ENCODE measurements at regions not wholly inside any gene's neighbourhood (a gene's known extent, or its start where the extent isn't known, plus 50 kb on each side); places are given as distances from the start of the nearest gene placed in this dataset.
"Not testable (repeated sequence)": the region's sequence is repeated elsewhere in the genome, so short reads cannot be mapped to it uniquely, and the experiment has no call there.

DNA sequence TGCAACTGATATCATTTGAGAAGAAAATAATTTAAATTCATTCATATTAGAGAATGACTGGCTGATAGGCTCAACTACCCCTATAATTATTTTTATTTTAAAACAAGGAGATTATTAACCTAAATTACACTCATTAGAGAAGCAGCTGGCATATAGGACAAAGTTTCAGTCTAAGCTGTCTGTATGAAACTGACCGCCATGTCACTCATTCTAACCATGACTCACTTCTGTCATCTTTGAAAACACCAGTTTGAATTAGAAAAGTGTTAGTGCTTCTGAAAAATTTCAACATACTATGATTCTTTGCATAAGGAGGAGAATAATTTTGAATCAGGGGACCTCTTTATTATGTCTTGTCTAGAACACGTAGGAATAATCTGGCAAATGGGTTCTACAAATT is 1058.5 kb downstream of the ROBO2 start:
- no peak for DNase-seq (ENCODE audit: low read depth)
- no peak overlapping the region for H3K4me3 ChIP-seq (ENCODE audit: low read depth, low read length)
- TF ChIP-seq, protein P1, sequence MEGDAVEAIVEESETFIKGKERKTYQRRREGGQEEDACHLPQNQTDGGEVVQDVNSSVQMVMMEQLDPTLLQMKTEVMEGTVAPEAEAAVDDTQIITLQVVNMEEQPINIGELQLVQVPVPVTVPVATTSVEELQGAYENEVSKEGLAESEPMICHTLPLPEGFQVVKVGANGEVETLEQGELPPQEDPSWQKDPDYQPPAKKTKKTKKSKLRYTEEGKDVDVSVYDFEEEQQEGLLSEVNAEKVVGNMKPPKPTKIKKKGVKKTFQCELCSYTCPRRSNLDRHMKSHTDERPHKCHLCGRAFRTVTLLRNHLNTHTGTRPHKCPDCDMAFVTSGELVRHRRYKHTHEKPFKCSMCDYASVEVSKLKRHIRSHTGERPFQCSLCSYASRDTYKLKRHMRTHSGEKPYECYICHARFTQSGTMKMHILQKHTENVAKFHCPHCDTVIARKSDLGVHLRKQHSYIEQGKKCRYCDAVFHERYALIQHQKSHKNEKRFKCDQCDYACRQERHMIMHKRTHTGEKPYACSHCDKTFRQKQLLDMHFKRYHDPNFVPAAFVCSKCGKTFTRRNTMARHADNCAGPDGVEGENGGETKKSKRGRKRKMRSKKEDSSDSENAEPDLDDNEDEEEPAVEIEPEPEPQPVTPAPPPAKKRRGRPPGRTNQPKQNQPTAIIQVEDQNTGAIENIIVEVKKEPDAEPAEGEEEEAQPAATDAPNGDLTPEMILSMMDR (IDR thresholded peaks at IDR 0.05; ENCODE audit: low read depth, low read length, missing control alignments): no peak

DNA sequence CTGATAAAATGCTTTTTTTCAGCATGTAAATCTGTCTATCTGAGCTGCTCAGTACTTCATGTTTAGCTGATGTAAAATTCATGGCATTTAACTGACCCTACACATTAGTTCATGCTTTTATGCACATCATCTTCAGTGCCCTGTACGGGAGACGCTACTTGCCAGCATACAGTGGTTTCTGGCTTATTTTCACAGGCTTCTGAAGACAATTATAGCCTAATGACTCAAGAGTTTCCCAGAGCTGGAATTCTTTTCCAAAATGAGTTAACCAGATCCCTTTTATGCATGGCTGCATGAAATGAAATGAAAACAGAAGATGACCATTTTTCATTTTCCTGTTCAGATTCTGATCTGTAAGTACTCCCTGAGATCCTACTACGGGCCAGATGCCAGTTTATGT is 1061.5 kb downstream of the ROBO2 start:
- H3K4me3 ChIP-seq (ENCODE audit: low read depth, low read length): no peak overlapping the region
- TF ChIP-seq, protein P1 (IDR thresholded peaks at IDR 0.05; ENCODE audit: low read depth, low read length, missing control alignments): no peak
- DNase-seq (ENCODE audit: low read depth): no peak

DNA sequence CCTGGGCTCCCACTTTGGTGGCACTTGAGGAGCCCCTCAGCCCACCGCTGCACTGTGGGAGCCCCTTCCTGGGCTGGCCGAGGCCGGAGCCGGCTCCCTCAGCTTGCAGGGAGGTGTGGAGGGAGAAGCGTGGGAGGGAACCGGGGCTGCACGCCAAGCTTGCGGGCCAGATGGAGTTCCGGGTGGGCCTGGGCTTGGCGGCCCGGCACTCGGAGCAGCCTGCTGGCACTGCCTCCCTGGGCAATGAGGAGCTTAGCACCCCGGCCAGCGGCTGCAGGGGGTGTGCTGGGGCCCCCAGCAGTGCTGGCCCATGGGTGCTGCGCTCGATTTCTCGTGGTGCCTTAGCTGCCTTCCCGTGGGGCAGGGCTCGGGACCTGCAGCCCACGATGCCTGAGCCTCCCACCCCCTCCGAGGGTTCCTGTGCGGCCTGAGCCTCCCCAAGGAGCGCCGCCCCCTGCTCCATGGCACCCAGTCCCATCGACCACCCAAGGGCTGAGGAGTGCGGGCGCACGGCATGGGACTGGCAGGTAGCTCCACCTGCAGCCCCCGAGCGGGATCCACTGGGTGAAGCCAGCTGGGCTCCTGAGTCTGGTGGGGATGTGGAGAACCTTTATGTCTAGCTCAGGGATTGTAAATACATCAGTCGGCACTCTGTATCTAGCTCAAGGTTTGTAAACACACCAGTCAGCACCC is 1068.5 kb downstream of the ROBO2 start:
- H3K4me3 ChIP-seq (ENCODE audit: low read depth, low read length): not testable (repeated sequence)

DNA sequence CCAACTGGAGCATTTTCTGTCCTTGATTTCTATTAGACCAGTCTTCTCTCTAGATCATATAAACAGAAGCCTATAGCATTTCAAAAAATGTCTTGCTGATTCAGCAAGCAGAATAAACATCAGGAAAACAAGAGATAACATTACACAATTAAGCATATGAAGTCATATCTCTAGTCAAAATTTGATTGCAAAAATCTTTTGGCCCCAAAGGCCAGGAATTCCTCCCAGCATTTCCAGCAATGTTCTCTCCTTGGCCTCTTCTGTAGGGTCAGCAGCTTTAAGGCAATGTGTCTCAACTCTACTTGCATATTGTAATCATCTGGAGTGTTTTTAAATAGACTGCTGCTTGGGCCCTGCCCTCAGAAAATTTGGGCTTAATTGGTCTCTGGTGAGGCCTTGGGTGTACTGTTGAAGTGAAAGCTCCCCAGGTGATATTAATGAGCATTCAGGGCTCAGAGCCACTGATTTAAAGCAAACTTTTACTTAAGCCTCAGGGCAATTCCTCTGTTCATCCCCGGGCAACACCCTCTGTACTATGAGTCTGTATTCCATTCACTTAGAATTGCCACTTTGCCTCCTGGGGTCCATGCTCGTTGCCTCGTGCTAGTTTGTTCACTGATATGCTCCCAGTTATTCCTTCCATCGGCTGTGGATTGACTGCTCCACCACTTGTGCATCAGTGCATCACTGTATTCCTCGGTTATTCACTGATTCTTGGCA is 1072.6 kb downstream of the ROBO2 start:
- DNase-seq (ENCODE audit: low read depth): no peak
- H3K4me3 ChIP-seq (ENCODE audit: low read depth, low read length): no peak overlapping the region
- TF ChIP-seq, protein P1 (IDR thresholded peaks at IDR 0.05; ENCODE audit: low read depth, low read length, missing control alignments): no peak

More for the DNA sequence above, 1068.5 kb downstream of the ROBO2 start:
- not testable (repeated sequence) for DNase-seq (ENCODE audit: low read depth)

DNA sequence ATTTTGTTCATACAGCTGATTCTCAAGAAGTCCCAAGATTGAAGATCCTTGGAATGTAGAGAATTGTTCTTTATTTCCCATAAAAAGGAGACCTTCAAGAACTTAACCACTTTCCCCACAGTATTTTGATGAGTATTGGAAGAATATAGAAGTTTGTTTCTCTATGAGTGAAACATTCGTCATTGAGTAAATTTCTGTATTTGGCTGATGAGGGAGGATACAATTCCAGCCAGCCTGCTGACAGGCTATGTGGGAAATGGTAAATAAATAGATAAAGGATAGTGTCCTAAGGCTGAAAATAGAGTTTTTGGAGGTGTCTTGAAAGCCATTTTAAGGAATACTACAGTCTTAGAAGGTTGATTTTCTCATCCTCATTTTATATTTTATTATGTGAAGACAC is 1076.1 kb downstream of the ROBO2 start:
- no peak for DNase-seq (ENCODE audit: low read depth)
- TF ChIP-seq, protein P1 (IDR thresholded peaks at IDR 0.05; ENCODE audit: low read depth, low read length, missing control alignments): no peak
- H3K4me3 ChIP-seq (ENCODE audit: low read depth, low read length): no peak overlapping the region

DNA sequence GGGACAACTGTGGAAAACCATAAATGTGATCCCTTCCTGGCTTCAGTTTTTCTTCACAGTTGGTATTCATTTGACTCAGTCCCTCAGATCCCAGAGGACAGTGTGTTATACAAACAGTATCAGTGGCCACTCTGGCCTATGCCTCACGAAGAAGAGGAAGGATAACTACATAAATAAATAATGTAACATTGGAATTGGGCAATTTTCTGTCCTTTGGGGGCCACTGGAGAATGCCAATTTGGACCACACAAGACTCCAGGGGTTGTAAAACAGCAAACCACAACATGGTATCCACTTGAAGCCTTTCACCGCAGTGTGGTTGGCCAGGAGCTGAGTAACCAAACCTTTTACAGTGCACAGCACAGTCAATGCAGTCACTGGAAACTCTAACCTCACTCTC is 1077.0 kb downstream of the ROBO2 start:
- TF ChIP-seq, protein P1 (IDR thresholded peaks at IDR 0.05; ENCODE audit: low read depth, low read length, missing control alignments): no peak
- no peak overlapping the region for H3K4me3 ChIP-seq (ENCODE audit: low read depth, low read length)
- DNase-seq (ENCODE audit: low read depth): no peak

DNA sequence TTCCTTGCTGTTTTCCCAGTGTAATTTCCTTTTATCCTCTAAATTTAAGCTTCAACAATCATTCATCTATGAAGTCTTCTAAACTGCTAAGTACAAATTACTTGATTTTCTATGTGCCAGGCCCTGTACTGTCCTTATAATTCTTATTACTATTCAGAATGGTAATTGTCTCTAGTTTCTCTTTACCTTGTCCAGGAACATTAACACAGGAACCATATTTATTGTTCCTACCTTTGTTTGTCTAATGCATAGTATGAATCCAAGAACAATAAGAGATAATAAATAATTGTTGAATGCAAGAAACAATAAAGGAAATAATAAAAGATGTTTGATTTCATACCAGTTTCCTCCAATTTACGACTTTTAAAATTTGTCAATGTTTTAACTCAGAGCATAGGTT is 1083.2 kb downstream of the ROBO2 start:
- H3K4me3 ChIP-seq (ENCODE audit: low read depth, low read length): no peak overlapping the region
- no peak for DNase-seq (ENCODE audit: low read depth)
- TF ChIP-seq, protein P1 (IDR thresholded peaks at IDR 0.05; ENCODE audit: low read depth, low read length, missing control alignments): no peak

Measured in GM12864 (cell line).